Neural cell (in vitro differentiated cells): ENCODE measurements at regions not wholly inside any gene's neighbourhood (a gene's known extent, or its start where the extent isn't known, plus 50 kb on each side); places are given as distances from the start of the nearest gene placed in this dataset.

ENCODE experiments used
- H2AFZ ChIP-seq: fragments of 200-600, 300-800 bp; sonication (generic), shearing (Covaris generic); 2 replicates; pipeline ENCODE4 v1.6.0; 2014; ENCODE audit warnings: low read depth, mild to moderate bottlenecking, antibody characterized with exemption, low read length, moderate library complexity
- H3F3A ChIP-seq: fragments of 200-600 bp; shearing (Covaris generic); 2 replicates; pipeline ENCODE4 v1.6.1; 2016; ENCODE audit warnings: mild to moderate bottlenecking, moderate library complexity, mixed read lengths, antibody characterized with exemption, low read length; ENCODE audit not compliant: insufficient read depth, poor library complexity, severe bottlenecking
- H3K27ac ChIP-seq: fragments of 200-600, 300-800 bp; sonication (generic), shearing (Covaris generic); 2 replicates; pipeline ENCODE4 v1.5.1; 2014; ENCODE audit warnings: mild to moderate bottlenecking, low read length, moderate library complexity
- H3K27me3 ChIP-seq: fragments of 300-800, 200-600 bp; sonication (generic), shearing (Covaris generic); 2 replicates; pipeline ENCODE4 v1.6.0; 2014; ENCODE audit warnings: mild to moderate bottlenecking, low read depth, low read length, moderate library complexity; ENCODE audit not compliant: insufficient read depth
- H3K36me3 ChIP-seq: fragments of 300-800, 200-600 bp; sonication (generic), shearing (Covaris generic); 2 replicates; pipeline ENCODE4 v1.5.1; 2014; ENCODE audit warnings: mild to moderate bottlenecking, antibody characterized with exemption, low read length, moderate library complexity; ENCODE audit not compliant: insufficient read depth
- H3K4me2 ChIP-seq: fragments of 300-800, 200-600 bp; sonication (generic), shearing (Covaris generic); 2 replicates; pipeline ENCODE4 v1.6.0; 2014; ENCODE audit warnings: mild to moderate bottlenecking, low read length
- H3K4me3 ChIP-seq: fragments of 300-800, 200-600 bp; sonication (generic), shearing (Covaris generic); 2 replicates; pipeline ENCODE4 v1.5.1; 2014; ENCODE audit warnings: mild to moderate bottlenecking, low read length, moderate library complexity
- H3K79me2 ChIP-seq: fragments of 200-600 bp; shearing (Covaris generic); replicated peaks from 2 replicates; pipeline ENCODE4 v1.6.0; 2014; ENCODE audit warnings: mild to moderate bottlenecking, low read length, moderate library complexity; ENCODE audit not compliant: insufficient read depth
- H3K9ac ChIP-seq: fragments of 300-800, 200-600 bp; sonication (generic), shearing (Covaris generic); 2 replicates; pipeline ENCODE4 v1.6.1; 2016; ENCODE audit warnings: mild to moderate bottlenecking, low read length, mixed read lengths
- H3K9me2 ChIP-seq: fragments of 200-600 bp; shearing (Covaris generic); 2 replicates; pipeline ENCODE4 v1.6.1; 2016; ENCODE audit warnings: mild to moderate bottlenecking, low read length, mixed read lengths; ENCODE audit not compliant: insufficient read depth
- H3K9me3 ChIP-seq: fragments of 200-600, 300-800 bp; sonication (generic), shearing (Covaris generic); 2 replicates; pipeline ENCODE4 v1.6.1; 2016; ENCODE audit warnings: mild to moderate bottlenecking, mixed run types, low read length, moderate library complexity, mixed read lengths
- H4K20me1 ChIP-seq: fragments of 200-600 bp; shearing (Covaris generic); 2 replicates; pipeline ENCODE4 v1.6.1; 2016; ENCODE audit warnings: mild to moderate bottlenecking, mixed run types; ENCODE audit not compliant: insufficient read depth
- CTCF ChIP-seq: fragments of 450-650 bp; IDR thresholded peaks from 2 replicates; pipeline ENCODE4 v1.5.1; 2014; ENCODE audit warnings: antibody characterized with exemption, mild to moderate bottlenecking, moderate library complexity; ENCODE audit not compliant: poor library complexity, severe bottlenecking
- EP300 ChIP-seq: fragments of 450-650 bp; conservative IDR thresholded peaks from 2 replicates; pipeline ENCODE4 v1.6.1; 2014; ENCODE audit warnings: antibody characterized with exemption, mild to moderate bottlenecking, moderate library complexity; ENCODE audit not compliant: poor library complexity, severe bottlenecking
- EZH2 ChIP-seq: fragments of 200-600, 300-800 bp; shearing (Covaris generic), sonication (generic); IDR thresholded peaks from 2 replicates; pipeline ENCODE4 v1.6.1; 2014; ENCODE audit warnings: antibody characterized with exemption, low read length, borderline replicate concordance, mild to moderate bottlenecking; ENCODE audit not compliant: insufficient read depth, poor library complexity, severe bottlenecking
- MXI1 ChIP-seq: fragments of 450-650 bp; conservative IDR thresholded peaks from 2 replicates; pipeline ENCODE4 v1.6.1; 2014; ENCODE audit warnings: antibody characterized with exemption, mild to moderate bottlenecking; ENCODE audit not compliant: poor library complexity, severe bottlenecking
- POLR2AphosphoS5 ChIP-seq: IDR thresholded peaks from 2 replicates; pipeline ENCODE4 v1.6.1; 2012
- RAD21 ChIP-seq: fragments of 450-650 bp; conservative IDR thresholded peaks from 2 replicates; pipeline ENCODE4 v1.6.1; 2014; ENCODE audit warnings: antibody characterized with exemption, mild to moderate bottlenecking, moderate library complexity
- REST ChIP-seq: IDR thresholded peaks from 2 replicates; pipeline ENCODE4 v1.6.1; 2012; ENCODE audit warnings: borderline replicate concordance
- SMC3 ChIP-seq: fragments of 450-650 bp; conservative IDR thresholded peaks from 2 replicates; pipeline ENCODE4 v1.6.1; 2014; ENCODE audit warnings: antibody characterized with exemption, mild to moderate bottlenecking, moderate library complexity; ENCODE audit not compliant: poor library complexity
- TAF1 ChIP-seq: IDR thresholded peaks from 2 replicates; pipeline ENCODE4 v1.6.1; 2012; ENCODE audit warnings: low read depth

- Histone ChIP-seq H3K27me3 (no peaks in the 10 kb centered on the region), H3K9ac (no peak overlapping the region), H3K27ac (no peak overlapping the region), H3K4me3 (no peak overlapping the region), H3F3A (no peaks in the 10 kb centered on the region), H3K9me2 (no peaks in the 10 kb centered on the region), H4K20me1 (no peaks in the 10 kb centered on the region), H3K79me2 (no peaks in the 10 kb centered on the region), H2AFZ (no peak overlapping the region), H3K4me2 (no peak overlapping the region), H3K36me3 (no peaks in the 10 kb centered on the region), H3K9me3 (no peaks in the 10 kb centered on the region)
- no peak for TF ChIP-seq RAD21
- no peak for TF ChIP-seq POLR2AphosphoS5
- TF ChIP-seq EZH2: no peak
- TF ChIP-seq SMC3: no peak
- no peak for TF ChIP-seq MXI1
- TF ChIP-seq TAF1: no peak
- TF ChIP-seq CTCF: no peak
- no peak for TF ChIP-seq EP300
- TF ChIP-seq REST: no peak
Observed at GRCh38 chr3:150261418-150261817, 146.7 kb upstream of the TSC22D2 start.

- no peak overlapping the region for H3K4me3 ChIP-seq
- H3K4me2 ChIP-seq: no peak overlapping the region
- H3K27me3 ChIP-seq: no peaks in the 10 kb centered on the region
- TF ChIP-seq MXI1: no peak
- no peak overlapping the region for H3K27ac ChIP-seq
- no peaks in the 10 kb centered on the region for H3K36me3 ChIP-seq
- H3K9me2 ChIP-seq: no peaks in the 10 kb centered on the region
- no peaks in the 10 kb centered on the region for H3F3A ChIP-seq
- no peaks in the 10 kb centered on the region for H3K79me2 ChIP-seq
- no peaks in the 10 kb centered on the region for H4K20me1 ChIP-seq
- H3K9me3 ChIP-seq: no peaks in the 10 kb centered on the region
- no peak overlapping the region for H2AFZ ChIP-seq
- H3K9ac ChIP-seq: no peak overlapping the region
Observed at GRCh38 chr3:150260398-150260710, 147.7 kb upstream of the TSC22D2 start.
